ENCODE measurements at regions not wholly inside any gene's neighbourhood (a gene's known extent, or its start where the extent isn't known, plus 50 kb on each side); places are given as distances from the start of the nearest gene placed in this dataset.
A peak's percentile ranks its signal among the peaks of the same experiment; 100 is the strongest.

DNA sequence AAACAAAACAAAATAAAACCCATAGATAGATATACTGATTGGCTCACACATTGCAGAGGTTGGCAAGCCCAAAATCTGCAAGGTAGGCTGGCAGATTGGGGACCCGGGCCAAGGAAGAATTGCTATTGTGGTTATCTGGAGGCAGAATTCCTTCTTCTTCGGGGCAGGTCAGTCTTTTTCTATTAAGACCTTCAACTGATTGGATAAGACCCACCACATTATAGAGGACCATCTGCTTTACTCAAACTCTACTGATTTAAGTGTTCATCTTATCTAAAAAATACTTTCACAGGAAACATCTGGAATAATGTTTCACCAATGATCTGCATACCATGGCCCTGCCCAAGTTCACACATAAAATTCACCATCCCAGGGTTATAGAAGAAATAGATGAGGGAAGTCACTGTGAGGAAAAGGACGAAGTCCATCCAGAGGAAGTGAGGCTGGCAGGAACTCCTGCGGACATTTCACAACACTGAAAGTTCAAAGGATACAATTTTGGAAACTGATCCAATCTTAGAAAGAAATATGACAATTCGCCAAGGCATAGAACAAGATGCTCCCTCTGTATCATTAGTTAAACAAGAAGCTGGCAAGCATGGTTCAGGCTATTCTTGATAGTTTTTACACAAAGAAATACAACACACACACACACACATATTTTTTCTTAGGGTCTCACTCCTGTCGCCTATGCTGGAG lies 127.6 kb upstream of the MED13L start:
- DNase-seq, result no peak

DNA sequence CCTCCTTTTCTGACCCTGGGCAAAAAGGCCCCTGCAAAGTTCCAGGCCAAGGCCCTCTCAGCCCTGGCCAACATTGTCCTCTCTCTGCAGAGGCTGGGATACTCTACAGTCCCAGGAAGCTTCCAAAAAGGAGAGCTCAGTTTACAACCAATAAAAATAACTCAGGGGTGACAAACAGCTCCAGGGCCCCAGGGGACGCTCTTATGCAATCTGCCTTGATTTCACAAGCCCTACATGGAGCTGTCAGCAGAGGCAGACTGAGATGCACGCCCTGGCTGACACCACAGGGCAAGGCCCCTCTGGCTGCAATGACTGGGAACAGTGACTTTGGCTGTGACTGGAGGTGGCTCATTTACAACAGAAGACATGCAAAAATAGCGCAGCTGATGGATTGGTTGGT lies 129.0 kb upstream of the MED13L start:
- DNase-seq, result peak; percentile 7

DNA sequence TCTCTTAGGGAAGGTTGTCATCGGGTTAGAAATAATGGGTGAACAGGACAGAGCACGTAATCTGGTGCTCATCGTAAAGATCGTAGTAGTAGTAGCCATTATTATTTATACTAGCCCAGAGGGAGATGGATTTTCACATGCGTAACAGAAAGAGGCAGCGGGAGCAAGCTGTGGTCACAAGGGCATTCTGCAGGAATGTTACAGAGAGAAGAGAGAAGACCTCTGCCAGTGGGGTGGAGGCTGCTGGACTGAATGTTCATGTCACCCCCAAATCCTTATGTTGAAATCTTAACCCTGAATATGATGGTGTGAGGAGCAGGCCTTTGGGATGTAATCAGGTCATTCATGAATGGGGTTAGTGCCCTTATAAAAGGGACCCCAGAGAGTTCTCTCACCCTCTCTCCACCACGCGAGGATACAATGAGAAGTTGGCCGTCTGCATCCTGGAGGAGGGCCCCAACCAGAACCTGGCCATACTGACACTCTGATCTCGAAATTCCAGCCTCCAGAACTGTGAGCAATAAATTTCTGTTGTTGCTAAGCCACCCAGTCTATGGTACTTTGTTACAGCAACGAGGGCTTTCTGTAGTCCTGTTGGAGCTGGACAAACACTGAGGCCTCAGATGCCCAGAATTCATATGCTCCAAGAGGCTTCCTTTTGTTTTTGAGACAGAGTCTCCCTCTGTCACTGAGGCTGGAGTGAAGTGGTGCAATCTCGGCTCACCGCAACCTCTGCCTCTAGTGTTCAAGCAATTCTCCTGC lies 131.2 kb upstream of the MED13L start:
- no peak for DNase-seq

DNA sequence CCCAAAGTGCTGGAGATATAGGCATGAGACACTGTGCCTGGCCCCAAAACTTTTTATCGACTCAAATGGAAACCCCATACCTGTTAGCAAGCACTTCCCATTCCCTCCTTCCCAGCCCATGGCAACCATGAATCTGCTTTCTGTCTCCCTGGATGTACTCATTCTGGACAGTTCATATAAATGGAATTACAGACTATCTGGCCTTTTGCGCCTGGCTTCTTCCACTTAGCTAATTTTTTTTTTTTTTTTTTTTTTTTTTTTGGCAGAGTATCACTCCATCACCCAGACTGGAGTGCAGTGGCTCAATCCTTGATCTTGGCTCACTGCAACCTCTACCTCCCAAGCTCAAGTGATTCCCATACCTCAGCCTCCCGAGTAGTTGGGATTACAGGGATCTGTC lies 134.5 kb upstream of the MED13L start:
- no peak for DNase-seq

DNA sequence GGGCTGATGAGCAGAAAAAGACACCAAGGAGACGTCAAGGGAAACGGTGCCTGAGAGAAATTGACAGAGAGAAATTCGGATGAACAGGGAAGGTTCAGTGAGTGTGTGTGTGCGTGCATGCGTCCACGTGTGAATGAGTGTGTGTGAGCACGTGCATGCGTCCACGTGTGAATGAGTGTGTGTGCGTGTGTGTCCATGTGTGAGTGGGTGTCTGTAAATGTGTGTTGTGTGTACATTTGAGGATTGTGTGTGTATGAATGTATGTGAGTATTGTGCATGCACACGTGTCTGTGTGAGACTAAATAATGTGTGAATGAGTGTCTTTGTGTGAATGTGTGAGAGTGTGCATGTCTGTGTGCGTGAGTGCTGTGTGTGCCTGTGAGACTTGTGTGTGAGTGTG lies 137.4 kb upstream of the MED13L start:
- DNase-seq, result no peak

DNA sequence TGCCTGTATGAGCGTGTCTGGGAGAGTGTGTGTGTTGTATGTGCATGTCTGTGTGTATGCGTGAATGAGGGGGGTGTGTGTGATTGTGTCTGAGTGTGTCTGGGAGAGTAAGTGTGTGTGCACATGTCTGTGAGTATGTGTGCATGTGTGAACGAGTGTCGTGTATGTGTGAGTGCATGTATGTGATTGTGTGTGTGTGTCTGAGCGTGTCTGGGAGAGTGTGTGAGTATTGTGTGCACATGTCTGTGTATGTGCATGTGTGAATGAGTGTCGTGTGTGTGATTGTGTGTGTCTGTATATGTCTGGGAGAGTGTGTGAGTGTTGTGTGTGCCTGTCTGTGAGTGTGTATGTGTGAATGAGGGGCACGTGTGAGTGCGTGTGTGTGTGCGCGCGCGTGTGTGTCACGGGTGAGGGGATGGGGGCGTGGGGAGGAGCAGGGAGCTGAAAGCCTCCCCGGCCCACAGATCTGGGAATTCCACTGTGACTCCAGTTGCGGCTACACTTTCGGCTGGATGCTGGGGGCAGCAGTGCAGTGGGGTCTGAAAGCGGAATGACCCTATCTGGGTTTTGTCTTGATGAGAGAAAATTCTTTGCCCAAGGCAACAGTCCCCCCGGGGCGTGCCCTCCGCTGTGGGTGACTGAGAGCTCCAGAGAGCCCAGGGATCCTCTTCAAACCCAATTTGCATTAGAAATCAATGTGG lies 138.1 kb upstream of the MED13L start:
- no peak for DNase-seq

DNA sequence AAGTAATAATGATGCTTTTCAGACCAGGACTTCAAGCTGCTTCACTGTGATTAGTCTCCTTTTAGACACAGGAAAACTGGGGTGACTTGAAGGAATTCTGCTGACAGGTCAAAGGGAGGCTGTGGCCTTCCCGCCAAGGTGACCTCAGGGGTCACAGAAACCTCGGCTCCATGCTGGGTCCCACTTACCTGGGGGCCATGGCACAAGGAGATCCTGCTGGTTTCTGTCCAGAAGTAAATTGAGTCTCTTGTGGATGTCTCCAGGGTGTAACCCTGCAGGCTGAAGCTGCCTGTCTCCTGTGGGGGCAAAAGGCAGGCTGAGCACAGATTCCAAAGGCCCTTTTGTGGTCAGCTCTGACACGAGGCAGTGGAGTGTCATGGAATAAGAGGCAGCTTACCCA lies 138.7 kb upstream of the MED13L start:
- no peak for DNase-seq

DNA sequence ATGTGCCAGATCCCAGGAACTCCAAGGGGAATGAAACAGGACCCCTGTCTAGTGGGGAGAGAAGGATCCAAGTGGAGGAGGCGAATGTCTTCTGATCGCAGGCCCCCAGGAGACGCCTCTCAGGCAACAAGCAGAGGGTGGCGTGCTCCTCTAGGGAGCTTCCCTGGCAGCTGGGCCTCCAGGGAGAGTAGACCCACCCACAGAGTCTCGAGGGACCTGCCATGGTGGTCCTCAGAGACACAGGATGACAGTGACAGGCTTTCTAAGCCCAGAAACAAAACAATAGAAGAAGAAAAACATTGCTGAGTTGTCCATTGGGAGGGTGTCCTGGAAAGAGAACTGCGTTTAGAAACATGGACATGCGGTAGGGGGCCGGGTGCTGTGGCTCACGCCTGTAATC lies 140.6 kb upstream of the MAP1LC3B2 start:
- no peak for DNase-seq

DNA sequence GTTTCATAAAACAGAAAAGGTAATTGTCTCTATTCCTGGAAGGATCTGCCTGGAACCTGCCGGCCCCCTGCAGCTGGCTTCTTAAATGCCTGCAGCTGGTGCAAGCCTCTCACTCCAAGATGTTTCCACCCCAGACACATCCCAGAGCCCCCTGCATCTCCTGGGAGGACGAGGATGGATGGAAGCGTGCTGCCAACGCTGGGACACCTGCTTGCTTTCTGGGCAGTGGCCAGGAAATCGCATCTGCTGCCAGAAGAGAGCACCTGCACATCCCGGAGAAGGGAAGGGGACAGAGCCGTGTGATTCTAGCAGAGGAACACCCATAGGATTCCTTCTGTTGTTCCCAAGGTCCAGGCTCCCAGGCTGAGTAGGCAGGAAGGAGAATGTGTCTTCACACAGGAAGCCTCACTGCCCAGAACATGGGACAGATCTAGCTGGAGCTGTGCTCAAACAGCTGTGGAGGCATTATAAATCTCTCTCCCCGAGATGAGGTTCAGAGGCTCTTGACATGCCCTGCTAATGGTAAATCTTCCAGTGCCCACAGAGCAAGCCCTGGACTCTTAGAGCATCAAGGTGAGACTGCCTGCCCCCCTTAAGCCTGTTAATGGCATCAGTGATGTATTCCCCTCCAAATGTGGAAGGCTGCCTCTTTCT lies 138.8 kb upstream of the MAP1LC3B2 start:
- no peak for DNase-seq

DNA sequence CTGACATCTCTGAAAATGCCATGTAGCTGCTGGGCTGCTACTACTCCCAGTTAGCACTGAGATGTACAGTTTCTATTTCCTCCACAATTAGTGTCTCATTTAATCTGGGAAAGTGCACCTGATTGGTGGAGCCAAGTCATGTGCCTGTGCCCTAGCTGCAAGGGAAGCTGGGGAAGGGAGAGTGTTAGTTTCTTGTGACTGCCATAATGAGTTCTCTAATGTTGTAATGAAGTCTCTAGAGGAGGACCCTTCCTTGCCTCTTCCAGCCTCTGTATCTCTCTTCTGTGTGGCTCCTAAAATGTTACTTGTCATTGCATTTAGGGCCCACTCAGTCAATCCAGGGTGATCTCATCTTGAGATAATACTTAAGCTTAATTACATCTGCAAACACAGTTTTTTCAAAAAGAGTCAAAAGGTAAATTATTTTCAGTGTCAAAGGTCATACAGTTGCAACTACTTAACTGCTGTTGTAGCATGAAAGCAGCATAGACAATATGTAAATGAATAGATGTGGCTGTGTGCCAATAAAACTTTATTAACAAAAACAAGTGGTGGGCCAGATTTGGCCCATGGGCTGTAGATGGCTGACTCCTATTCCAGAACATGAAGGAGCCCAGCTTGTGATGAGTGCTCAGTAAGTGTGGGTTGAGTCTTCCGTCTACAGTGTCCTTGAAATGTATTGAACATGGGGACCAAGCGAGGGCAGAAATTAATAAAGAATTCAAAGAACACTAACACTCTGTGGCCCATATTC lies 137.2 kb upstream of the MAP1LC3B2 start:
- no peak for DNase-seq

DNA sequence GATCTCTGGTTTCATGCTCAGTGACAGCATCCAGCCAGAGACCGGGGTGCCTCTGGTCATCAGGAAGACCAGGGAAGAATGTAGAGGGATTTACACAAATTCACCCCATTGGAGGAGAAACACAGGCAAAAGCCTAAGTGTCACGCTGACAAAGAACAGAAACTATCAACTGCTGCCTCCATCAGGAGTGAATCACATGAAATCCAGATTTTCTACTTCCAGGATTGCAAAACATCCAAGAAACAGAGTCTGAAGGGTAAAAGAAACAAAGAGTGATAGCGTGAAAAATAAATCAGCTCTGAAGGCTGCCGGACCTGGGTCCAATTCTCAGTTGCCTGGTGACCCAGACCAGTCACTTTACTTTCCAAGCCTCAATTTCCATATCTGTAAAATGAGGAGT lies 136.1 kb upstream of the MAP1LC3B2 start:
- no peak for DNase-seq

DNA sequence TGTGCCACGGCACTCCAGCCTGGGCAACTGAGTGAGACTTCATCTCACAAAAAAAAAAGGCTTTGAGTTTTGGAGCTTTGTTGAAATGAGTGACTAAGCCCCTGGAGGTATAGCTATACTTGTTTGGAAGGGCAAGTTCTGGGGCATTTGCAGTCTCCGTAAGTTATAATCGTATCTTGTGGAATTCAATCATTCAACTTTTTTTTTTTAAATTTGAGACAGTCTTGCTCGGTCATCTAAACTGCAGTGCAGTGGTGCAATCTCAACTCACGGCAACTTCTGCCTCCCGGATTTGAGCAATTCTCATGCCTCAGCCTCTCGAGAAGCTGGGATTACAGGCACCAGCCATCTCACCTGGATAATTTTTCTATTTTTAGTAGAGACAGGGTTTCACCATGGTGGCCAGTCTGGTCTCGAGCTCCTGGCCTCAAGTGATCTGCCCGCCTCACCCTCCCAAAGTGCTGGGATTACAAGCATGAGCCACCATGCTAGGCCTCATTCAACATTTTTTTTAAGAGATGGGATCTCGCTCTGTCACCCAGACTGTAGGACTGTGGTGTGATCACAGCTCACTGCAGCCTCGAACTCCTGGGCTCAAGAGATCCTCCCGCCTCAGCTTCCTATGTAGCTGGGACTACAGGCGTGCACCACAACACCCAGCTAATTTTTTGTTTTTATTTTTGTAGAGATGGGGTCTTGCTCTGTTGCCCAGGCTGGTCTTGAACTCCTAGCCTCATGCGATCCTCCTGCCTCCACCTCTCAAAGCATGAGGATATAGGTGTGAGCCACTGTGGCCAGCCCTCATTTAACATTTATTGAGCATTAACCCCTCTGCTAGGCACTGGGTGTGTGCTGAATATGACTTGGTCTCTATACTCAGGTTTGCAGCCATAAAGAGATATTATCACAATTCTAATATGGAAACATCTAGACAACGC lies 133.7 kb upstream of the MAP1LC3B2 start:
- no peak for DNase-seq

DNA sequence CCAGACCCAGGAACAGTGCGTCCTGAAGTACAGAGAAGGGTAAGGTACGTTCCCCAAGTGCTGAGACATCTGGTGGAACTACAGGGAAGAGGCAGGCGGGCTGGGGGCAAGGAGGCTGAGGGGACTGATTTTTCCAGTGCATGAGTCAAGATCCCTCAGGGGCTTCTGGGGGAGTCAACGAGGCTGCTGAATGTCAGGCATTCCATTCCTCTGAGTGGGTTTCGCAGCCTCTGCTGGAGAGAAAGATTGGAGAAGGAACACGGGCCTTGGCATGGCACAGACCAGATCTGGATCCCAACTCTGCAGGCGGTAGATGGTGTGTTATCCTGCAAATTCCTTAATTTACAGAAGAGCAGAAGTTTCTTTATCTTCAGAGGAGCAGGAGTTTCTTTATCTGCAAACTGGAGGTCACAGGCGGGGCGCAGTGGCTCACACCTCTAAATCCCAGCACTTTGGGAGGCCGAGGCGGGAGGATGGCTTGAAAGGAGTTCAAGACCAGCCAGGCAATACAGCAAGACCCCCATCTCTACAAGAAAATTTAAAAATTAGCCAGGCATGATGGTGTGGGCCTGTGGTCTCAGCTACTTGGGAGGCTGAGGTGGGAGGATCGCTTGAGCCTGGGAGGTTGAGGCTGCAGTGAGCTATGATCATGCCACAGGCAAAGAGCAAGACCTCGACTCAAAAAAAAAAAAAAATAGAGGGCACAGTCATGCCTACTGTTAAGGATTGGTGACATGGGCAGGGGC lies 132.6 kb upstream of the MAP1LC3B2 start:
- no peak for DNase-seq

DNA sequence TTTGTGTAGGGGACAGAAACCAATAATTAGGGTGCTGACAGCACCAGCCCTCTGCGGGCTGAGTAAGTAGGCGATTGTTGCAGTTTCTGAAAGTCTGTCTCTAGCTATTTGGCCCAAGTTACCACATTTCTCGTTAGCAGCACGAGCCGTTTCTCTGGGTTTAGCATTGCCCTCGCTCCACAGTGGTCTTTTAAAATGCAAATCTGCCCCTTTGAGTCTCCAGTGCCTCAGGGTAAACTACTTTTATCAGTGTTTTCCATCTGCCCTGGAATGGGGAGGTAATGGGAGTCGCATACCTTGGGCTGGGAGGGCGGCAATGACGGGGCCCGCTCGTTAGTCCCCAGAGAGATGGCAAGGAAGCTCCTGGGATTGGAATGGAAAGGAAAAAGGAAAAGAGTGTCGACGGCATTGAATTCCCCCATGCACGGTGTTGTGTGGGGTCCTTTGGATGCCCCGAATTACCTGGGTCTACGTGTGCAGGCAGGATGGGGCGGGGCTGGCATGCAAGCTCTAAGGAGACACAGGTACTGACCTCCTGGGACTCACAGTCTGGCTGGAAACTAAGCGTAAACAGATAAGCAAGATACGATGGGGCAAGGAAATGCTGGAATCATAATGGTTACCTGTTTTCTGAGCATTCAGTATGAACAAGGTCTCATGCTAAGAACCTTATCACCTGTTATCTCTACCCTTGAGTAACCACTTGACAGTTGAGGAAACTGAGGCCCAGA lies 131.8 kb upstream of the MAP1LC3B2 start:
- no peak for DNase-seq

DNA sequence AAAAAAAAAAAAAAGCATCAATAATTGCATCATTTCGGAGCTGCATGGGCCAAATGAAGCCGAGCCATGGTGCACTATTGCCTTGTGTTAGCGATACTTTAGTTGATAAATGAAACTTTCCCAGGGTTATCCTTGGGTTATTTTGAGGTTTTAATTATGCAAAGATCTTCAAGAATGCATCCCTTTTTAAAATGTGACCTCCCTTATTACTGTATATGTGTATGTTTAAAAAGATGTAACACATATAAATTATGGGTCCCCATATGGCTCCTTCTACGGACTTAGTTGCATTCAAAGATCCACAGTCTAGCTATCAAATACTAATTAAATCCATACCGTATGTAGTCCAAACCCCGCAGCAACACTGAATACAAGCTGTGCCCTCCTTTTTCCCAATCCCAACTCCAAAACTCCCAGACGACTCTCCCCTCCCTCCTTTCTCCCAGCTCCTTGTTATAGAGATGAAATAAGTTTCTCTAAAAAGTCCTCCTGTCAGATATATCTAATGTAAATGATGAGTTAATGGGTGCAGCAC lies 129.3 kb upstream of the MAP1LC3B2 start:
- no peak for DNase-seq

DNA sequence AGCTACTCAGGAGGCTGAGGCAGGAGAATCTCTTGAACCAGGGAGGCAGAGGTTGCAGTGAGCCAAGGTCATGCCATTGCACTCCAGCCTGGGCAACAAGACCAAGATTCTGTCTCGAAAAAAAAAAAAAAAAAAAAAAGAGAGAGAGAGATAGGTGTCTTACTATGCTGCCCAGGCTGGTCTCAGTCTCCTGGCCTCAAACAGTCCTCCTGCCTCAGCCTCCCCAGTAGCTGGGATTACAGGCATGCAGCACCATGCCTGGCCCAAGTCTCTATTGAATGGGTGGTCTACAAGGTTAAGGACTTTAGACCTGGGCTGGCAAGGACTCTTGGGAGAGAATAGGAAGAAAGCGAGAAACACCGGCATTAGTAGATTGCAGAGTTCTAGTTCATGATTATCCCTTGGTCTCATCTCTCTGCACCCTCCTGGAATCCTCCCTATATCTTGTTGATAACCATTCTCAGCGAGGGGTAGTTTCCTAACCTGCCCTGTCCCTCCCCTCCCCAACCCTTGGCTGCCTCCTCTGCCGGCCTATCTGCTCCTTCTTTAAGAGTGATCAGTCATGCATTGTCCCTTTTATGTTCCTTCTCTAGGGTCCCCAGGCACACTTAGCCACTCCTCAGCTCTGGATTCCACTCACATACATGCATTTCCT lies 128.1 kb upstream of the MAP1LC3B2 start:
- DNase-seq, result no peak

DNA sequence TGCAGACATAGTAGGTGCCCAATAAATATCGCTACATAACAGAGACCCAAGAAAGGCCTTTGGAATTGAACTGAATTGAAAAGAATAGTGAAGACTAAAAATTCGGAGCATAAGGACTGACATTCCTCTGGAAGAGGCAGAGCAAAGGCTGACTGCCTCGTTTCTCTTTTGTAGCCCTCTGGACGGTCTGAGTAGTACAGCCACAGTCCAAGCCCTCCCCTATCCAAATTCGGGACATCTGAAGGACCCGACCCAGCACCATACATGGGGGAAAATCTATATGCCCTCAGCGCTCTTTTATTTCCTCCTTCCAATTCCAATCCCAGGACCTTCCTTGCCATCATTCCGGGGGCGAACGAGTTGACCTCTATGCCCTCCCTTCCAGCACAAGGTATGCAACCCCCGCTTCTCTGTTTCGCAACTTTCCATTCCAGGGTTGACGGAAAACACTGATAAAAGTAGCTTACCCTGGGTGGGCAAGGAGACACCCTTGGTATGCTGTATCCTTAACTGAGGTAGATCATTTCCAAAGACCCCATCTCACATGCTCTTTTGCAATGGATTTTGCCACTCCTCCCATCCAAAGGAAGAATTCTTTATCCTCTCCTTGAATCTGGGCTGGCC lies 127.4 kb upstream of the MAP1LC3B2 start:
- DNase-seq, result no peak

DNA sequence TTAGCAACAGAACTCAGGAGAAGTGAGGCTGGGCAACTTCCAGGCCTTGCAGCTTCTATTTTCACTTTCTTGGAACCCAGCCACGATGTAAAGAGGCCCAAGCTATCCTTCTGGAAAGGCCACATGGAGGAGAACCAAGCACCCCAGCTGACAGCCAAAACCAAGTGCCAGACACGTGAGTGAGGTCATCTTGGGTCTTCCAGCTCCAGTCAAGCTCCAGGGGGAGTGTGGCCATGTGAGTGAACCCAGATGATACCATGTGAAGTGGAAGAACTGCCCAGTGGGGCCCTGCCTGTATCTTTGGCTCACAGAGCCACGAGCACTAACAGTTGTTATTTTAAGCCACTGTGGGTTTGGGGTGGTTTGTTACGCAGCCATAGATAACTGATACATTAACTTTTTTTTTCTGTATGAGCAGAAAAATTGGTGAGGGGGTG lies 126.8 kb upstream of the MAP1LC3B2 start:
- no peak for DNase-seq

DNA sequence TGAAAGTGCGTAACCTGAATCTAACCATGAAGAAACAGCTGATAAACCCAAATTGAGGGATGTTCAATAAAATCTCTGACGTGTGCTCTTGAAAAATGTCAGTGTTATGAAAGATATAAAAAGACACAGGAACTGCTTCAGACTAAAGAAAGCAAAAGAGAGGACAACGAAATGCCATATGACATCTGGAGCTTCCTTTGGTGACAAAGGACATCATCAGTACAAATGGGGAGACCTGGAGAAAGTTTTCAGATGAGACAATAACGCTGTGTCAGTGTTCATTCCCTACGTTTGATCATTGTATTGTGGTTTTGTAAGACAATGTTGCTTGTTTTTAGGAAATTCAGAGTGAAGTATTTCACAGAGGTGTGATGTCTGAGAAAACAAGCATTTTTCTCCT lies 125.9 kb upstream of the MAP1LC3B2 start:
- no peak for DNase-seq
